ENCODE measurements at regions not wholly inside any gene's neighbourhood (a gene's known extent, or its start where the extent isn't known, plus 50 kb on each side); places are given as distances from the start of the nearest gene placed in this dataset.
"Not testable (repeated sequence)": the region's sequence is repeated elsewhere in the genome, so short reads cannot be mapped to it uniquely, and the experiment has no call there.

DNA sequence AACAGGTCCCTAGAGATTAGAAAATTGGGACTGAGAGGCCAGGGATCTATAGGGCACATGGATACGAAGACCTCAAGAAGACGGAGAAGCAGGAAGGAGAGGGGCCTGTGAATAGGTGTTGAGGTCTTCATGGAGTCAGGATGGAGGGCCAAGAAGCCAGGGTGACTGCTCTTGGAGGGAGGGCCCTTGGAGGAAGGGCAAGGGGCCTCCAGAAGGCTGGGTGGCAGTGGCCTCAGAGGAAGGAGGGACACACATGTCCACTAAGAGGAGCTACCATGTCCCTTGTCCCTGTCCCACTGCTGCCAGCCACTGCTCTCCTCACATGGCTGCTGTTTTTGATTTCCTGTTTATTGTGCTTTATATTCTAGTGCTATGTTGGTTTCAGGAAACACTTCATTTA, 589.5 kb upstream of the B3GAT1 start:
- 2% methylated on average over 2 of the region's 2 CpGs for WGBS (ENCODE audit: low lambda C conversion rate)
- H4K20me1 ChIP-seq (ENCODE audit: insufficient read depth, low read length), result no peaks in the 10 kb centered on the region
- H3K79me2 ChIP-seq (ENCODE audit: insufficient read depth, low read length), result no peaks in the 10 kb centered on the region
- ChIA-PET CTCF (ENCODE audit: low intra/inter-chr PET ratio, low total read pairs) (no interaction called here), POLR2A (no interaction called here)
- no peak for TF ChIP-seq ZNF775 (CRISPR knock-in tag; IDR thresholded peaks at IDR 0.05; ENCODE audit: borderline replicate concordance)
- TF ChIP-seq, protein P1, sequence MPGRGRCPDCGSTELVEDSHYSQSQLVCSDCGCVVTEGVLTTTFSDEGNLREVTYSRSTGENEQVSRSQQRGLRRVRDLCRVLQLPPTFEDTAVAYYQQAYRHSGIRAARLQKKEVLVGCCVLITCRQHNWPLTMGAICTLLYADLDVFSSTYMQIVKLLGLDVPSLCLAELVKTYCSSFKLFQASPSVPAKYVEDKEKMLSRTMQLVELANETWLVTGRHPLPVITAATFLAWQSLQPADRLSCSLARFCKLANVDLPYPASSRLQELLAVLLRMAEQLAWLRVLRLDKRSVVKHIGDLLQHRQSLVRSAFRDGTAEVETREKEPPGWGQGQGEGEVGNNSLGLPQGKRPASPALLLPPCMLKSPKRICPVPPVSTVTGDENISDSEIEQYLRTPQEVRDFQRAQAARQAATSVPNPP (CRISPR knock-in tag; IDR thresholded peaks at IDR 0.05), result no peak
- TF ChIP-seq ARID2 (CRISPR knock-in tag; IDR thresholded peaks at IDR 0.05; ENCODE audit: borderline replicate concordance), result no peak
- no peak for TF ChIP-seq GFI1 (CRISPR knock-in tag; IDR thresholded peaks at IDR 0.05; ENCODE audit: borderline replicate concordance)
- no peak for TF ChIP-seq SUZ12 (IDR thresholded peaks at IDR 0.05; ENCODE audit: low read depth, low read length)
- TF ChIP-seq, protein P2, sequence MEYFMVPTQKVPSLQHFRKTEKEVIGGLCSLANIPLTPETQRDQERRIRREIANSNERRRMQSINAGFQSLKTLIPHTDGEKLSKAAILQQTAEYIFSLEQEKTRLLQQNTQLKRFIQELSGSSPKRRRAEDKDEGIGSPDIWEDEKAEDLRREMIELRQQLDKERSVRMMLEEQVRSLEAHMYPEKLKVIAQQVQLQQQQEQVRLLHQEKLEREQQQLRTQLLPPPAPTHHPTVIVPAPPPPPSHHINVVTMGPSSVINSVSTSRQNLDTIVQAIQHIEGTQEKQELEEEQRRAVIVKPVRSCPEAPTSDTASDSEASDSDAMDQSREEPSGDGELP (IDR thresholded peaks at IDR 0.05; ENCODE audit: borderline replicate concordance, low read depth), result no peak
- no peak for TF ChIP-seq CC2D1A (CRISPR knock-in tag; IDR thresholded peaks at IDR 0.05)
- no peak for TF ChIP-seq KAT7 (CRISPR knock-in tag; IDR thresholded peaks at IDR 0.05; ENCODE audit: borderline replicate concordance)
- no peak overlapping the region for H3K27ac ChIP-seq (ENCODE audit: extremely low read length, insufficient read depth, low read length)
- no peaks in the 10 kb centered on the region for H3K9me3 ChIP-seq (ENCODE audit: low read length)
- no peak overlapping the region for H3K4me3 ChIP-seq (replicated peaks in 1 of 3; ENCODE audit: insufficient read depth in 1 of 3, low read depth in 2 of 3, low read length in 3 of 3)
- no peak overlapping the region for H2AFZ ChIP-seq (ENCODE audit: low read length)
- DNase-seq (ENCODE audit: low spot score), result no peak
- no peak for ATAC-seq
- no peaks in the 10 kb centered on the region for H3K36me3 ChIP-seq (replicated peaks in 1 of 2; ENCODE audit: control insufficient read depth in 1 of 2, insufficient read depth in 2 of 2, low read length in 2 of 2)
- in situ Hi-C loops (cut with HindIII; ENCODE audit: extremely low pct_ligation_motif_present, low pct_unique_long_range_greater_than_20kb), result no loop called here
- no peaks in the 10 kb centered on the region; a peak in 2 of 5 replicates for H3K27me3 ChIP-seq (ENCODE audit: control insufficient read depth in 1 of 2, insufficient read depth in 2 of 2, low read length in 2 of 2)
- no peak for FAIRE-seq
- intact Hi-C loops (cut with micrococcal nuclease; ENCODE audit: unreplicated experiment), result no loop called here
- no peak overlapping the region for H3K9ac ChIP-seq (ENCODE audit: insufficient read depth, low read depth, low read length)
- H3K4me1 ChIP-seq (ENCODE audit: insufficient read depth, low read length), result no peaks in the 10 kb centered on the region
- H3K4me2 ChIP-seq (ENCODE audit: low read depth, low read length), result no peak overlapping the region
- BruUV-seq (replicated peaks), result no TSS peak

DNA sequence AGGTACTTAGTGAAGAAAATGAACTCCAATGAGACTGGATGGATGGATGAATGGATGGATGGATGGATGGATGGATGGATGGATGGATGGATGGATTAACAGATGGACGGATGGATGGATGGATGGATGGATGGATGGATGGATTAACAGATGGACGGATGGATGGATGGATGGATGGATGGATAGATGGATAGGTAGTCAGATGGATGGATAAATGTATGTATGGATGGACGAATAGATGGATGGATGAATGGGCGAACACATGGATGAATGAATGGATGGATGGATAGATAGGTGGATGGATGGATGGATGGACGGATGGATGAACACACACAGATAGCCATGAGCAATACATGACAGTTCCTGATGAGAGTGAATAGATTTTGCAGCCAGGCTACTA, 589.0 kb upstream of the B3GAT1 start:
- WGBS (ENCODE audit: low lambda C conversion rate), result 5% methylated on average over 5 of the region's 5 CpGs
- in situ Hi-C loops (cut with HindIII; ENCODE audit: extremely low pct_ligation_motif_present, low pct_unique_long_range_greater_than_20kb); ATAC-seq; H3K27me3 ChIP-seq (ENCODE audit: control insufficient read depth in 1 of 2, insufficient read depth in 2 of 2, low read length in 2 of 2); H3K9me3 ChIP-seq (ENCODE audit: low read length); CTCF ChIA-PET (ENCODE audit: low intra/inter-chr PET ratio, low total read pairs); H3K79me2 ChIP-seq (ENCODE audit: insufficient read depth, low read length); H2AFZ ChIP-seq (ENCODE audit: low read length); BruUV-seq (replicated peaks); H3K27ac ChIP-seq (ENCODE audit: extremely low read length, insufficient read depth, low read length); H3K36me3 ChIP-seq (replicated peaks in 1 of 2; ENCODE audit: control insufficient read depth in 1 of 2, insufficient read depth in 2 of 2, low read length in 2 of 2); H3K9ac ChIP-seq (ENCODE audit: insufficient read depth, low read depth, low read length); H3K4me1 ChIP-seq (ENCODE audit: insufficient read depth, low read length); FAIRE-seq; H3K4me2 ChIP-seq (ENCODE audit: low read depth, low read length); H3K4me3 ChIP-seq (replicated peaks in 1 of 3; ENCODE audit: insufficient read depth in 1 of 3, low read depth in 2 of 3, low read length in 3 of 3); H4K20me1 ChIP-seq (ENCODE audit: insufficient read depth, low read length); DNase-seq (ENCODE audit: low spot score); intact Hi-C loops (cut with micrococcal nuclease; ENCODE audit: unreplicated experiment); POLR2A ChIA-PET: not testable (repeated sequence)
